ENCODE measurements at regions not wholly inside any gene's neighbourhood (a gene's known extent, or its start where the extent isn't known, plus 50 kb on each side); places are given as distances from the start of the nearest gene placed in this dataset.

- TF ChIP-seq CTCF (IDR thresholded peaks at IDR 0.05) (no peak), EZH2phosphoT487 (IDR thresholded peaks at IDR 0.05) (no peak), EZH2 (IDR thresholded peaks at IDR 0.05) (no peak)
Observed at GRCh38 chr2:11030909-11031308, 119.2 kb downstream of the KCNF1 start.

All from neural progenitor cell (in vitro differentiated cells).